SK-N-SH (cell line): ENCODE measurements at regions not wholly inside any gene's neighbourhood (a gene's known extent, or its start where the extent isn't known, plus 50 kb on each side); places are given as distances from the start of the nearest gene placed in this dataset.
"Not testable (repeated sequence)": the region's sequence is repeated elsewhere in the genome, so short reads cannot be mapped to it uniquely, and the experiment has no call there.

Source experiments
- CHD2 ChIP-seq: fragments of 150-350 bp; IDR thresholded peaks from 2 replicates; pipeline ENCODE4 v1.6.1; 2018; ENCODE audit warnings: low read length; ENCODE audit not compliant: partially characterized antibody
- CTCF ChIP-seq: fragments of 200-600 bp; sonication (generic); IDR thresholded peaks from 2 replicates; pipeline ENCODE4 v1.6.1; 2017; ENCODE audit warnings: antibody characterized with exemption, mild to moderate bottlenecking, moderate library complexity
- MAX ChIP-seq: IDR thresholded peaks from 2 replicates; pipeline ENCODE4 v1.4.0; 2012; ENCODE audit warnings: low read depth
- PBX3 ChIP-seq: IDR thresholded peaks from 2 replicates; pipeline ENCODE4; 2012
- POLR2AphosphoS5 ChIP-seq: IDR thresholded peaks from 2 replicates; pipeline ENCODE4 v1.6.1; 2012; ENCODE audit warnings: low read depth, low read length
- RAD21 ChIP-seq: IDR thresholded peaks from 2 replicates; pipeline ENCODE4 v1.6.1; 2012; ENCODE audit warnings: mild to moderate bottlenecking, low read length
- REST ChIP-seq: IDR thresholded peaks from 2 replicates; pipeline ENCODE4 v1.6.1; 2012; ENCODE audit warnings: mild to moderate bottlenecking, low read depth, low read length, moderate library complexity
- TAF1 ChIP-seq: IDR thresholded peaks from 2 replicates; pipeline ENCODE4 v1.6.1; 2012; ENCODE audit warnings: low read depth, mild to moderate bottlenecking, low read length, moderate library complexity, borderline replicate concordance
- USF2 ChIP-seq: fragments of 150-350 bp; IDR thresholded peaks from 2 replicates; pipeline ENCODE4 v1.6.1; 2017; ENCODE audit warnings: antibody characterized with exemption, low read length, low read depth, borderline replicate concordance

- not testable (repeated sequence) for TF ChIP-seq USF2, REST, RAD21, CTCF, TAF1, CHD2, POLR2AphosphoS5, MAX, PBX3
Observed at GRCh38 chr13:18891242-18891641, 290.4 kb downstream of the TUBA3C start.
